MM.1S (cell line): ENCODE measurements at regions not wholly inside any gene's neighbourhood (a gene's known extent, or its start where the extent isn't known, plus 50 kb on each side); places are given as distances from the start of the nearest gene placed in this dataset.

ENCODE experiments used
- CTCF ChIP-seq: fragments of 300-600 bp; sonication (generic); IDR thresholded peaks from 2 replicates; pipeline ENCODE4 v1.5.1; 2016; ENCODE audit warnings: antibody characterized with exemption, low read length, mixed read lengths
- EZH2phosphoT487 ChIP-seq: fragments of 300-600 bp; sonication (generic); IDR thresholded peaks from 2 replicates; pipeline ENCODE4 v1.6.1; 2018; ENCODE audit warnings: antibody characterized with exemption, low read length

DNA sequence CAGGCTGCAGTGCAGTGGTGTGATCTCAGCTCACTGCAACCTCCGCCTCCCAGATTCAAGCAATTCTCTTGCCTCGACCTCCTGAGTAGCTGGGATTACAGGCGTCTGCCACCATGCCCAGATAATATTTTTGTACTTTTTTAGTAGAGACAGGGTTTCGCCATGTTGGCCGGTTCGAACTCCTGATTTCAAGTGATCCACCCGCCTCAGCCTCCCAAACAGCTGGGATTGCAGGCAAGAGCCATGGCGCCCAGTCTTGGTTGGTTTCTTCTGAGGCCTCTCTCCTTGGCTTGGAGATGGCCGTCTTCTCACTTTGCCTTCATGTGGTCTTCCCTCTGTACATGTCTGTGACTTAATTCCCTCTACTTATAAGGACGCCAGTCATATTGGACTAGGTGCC is 254.6 kb downstream of the BUD13 start:
- no peak for TF ChIP-seq CTCF
- TF ChIP-seq EZH2phosphoT487 = no peak
